OCI-LY3 (cell line): ENCODE measurements at regions not wholly inside any gene's neighbourhood (a gene's known extent, or its start where the extent isn't known, plus 50 kb on each side); places are given as distances from the start of the nearest gene placed in this dataset.

Source experiments
- H2AFZ ChIP-seq: fragments of 200-600, 300-600 bp; shearing (Covaris generic); 2 replicates; pipeline ENCODE4 v1.6.0; 2014; ENCODE audit warnings: antibody characterized with exemption, low read depth, low read length
- H3K27ac ChIP-seq: fragments of 200-600, 300-600 bp; sonication (generic); 2 replicates; pipeline ENCODE4 v1.5.1; 2014; ENCODE audit warnings: mild to moderate bottlenecking, low read length, moderate library complexity, mixed read lengths
- H3K27me3 ChIP-seq: fragments of 200-600, 300-600 bp; sonication (generic); 2 replicates; pipeline ENCODE4 v1.6.1; 2014; ENCODE audit warnings: low read depth, low read length, mixed read lengths
- H3K36me3 ChIP-seq: fragments of 200-600, 300-600 bp; sonication (generic); replicated peaks from 2 replicates; pipeline ENCODE3; 2014; ENCODE audit warnings: low read depth, low read length, mixed read lengths
- H3K4me1 ChIP-seq: fragments of 300-600, 200-600 bp; sonication (generic); 2 replicates; pipeline ENCODE4 v1.6.1; 2014; ENCODE audit warnings: low read length, mixed read lengths
- H3K4me2 ChIP-seq: fragments of 200-600, 300-600 bp; sonication (generic); 2 replicates; pipeline ENCODE4 v1.6.1; 2014; ENCODE audit warnings: low read length, mixed read lengths
- H3K4me3 ChIP-seq: fragments of 300-600, 200-600 bp; sonication (generic); 2 replicates; pipeline ENCODE4 v1.5.1; 2014; ENCODE audit warnings: antibody characterized with exemption, mild to moderate bottlenecking, low read length, moderate library complexity
- H3K79me2 ChIP-seq: fragments of 300-600, 200-600 bp; shearing (Covaris generic); 2 replicates; pipeline ENCODE4 v1.6.1; 2014; ENCODE audit warnings: mild to moderate bottlenecking, low read length, mixed read lengths
- H3K9ac ChIP-seq: fragments of 300-600, 200-600 bp; shearing (Covaris generic); 2 replicates; pipeline ENCODE4 v1.6.0; 2014; ENCODE audit warnings: mild to moderate bottlenecking, low read length, moderate library complexity
- H3K9me3 ChIP-seq: fragments of 200-600, 300-600 bp; shearing (Covaris generic); 2 replicates; pipeline ENCODE4 v1.6.1; 2014; ENCODE audit warnings: low read length, mixed read lengths; ENCODE audit not compliant: insufficient read depth
- H4K20me1 ChIP-seq: fragments of 200-600, 300-600 bp; sonication (generic); 2 replicates; pipeline ENCODE4 v1.6.1; 2016; ENCODE audit warnings: low read length, mixed read lengths; ENCODE audit not compliant: insufficient read depth
- EZH2phosphoT487 ChIP-seq: fragments of 200-600 bp; shearing (Covaris generic); IDR thresholded peaks from 2 replicates; pipeline ENCODE4 v1.6.1; 2018; ENCODE audit warnings: antibody characterized with exemption, mixed run types, low read depth
- TF ChIP-seq, protein P1 (sequence below): fragments of 200-600, 300-600 bp; sonication (generic); IDR thresholded peaks from 2 replicates; pipeline ENCODE4 v1.5.1; 2014; ENCODE audit warnings: antibody characterized with exemption, low read length, low read depth

GRCh38 chr1:166457700-166458099, 290.9 kb upstream of the FAM78B start:
- H3K9ac ChIP-seq = no peak overlapping the region
- H3K79me2 ChIP-seq = no peaks in the 10 kb centered on the region
- no peaks in the 10 kb centered on the region for H3K36me3 ChIP-seq
- H3K27me3 ChIP-seq = 0 out of 2 replicates have a peak, but pooled peaks cover 2% of the 10 kb centered on the region
- no peaks in the 10 kb centered on the region for H3K4me1 ChIP-seq
- no peak overlapping the region for H3K27ac ChIP-seq
- H3K9me3 ChIP-seq = no peaks in the 10 kb centered on the region
- TF ChIP-seq, protein P1, sequence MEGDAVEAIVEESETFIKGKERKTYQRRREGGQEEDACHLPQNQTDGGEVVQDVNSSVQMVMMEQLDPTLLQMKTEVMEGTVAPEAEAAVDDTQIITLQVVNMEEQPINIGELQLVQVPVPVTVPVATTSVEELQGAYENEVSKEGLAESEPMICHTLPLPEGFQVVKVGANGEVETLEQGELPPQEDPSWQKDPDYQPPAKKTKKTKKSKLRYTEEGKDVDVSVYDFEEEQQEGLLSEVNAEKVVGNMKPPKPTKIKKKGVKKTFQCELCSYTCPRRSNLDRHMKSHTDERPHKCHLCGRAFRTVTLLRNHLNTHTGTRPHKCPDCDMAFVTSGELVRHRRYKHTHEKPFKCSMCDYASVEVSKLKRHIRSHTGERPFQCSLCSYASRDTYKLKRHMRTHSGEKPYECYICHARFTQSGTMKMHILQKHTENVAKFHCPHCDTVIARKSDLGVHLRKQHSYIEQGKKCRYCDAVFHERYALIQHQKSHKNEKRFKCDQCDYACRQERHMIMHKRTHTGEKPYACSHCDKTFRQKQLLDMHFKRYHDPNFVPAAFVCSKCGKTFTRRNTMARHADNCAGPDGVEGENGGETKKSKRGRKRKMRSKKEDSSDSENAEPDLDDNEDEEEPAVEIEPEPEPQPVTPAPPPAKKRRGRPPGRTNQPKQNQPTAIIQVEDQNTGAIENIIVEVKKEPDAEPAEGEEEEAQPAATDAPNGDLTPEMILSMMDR = no peak
- no peak for TF ChIP-seq EZH2phosphoT487
- no peaks in the 10 kb centered on the region for H4K20me1 ChIP-seq
- H3K4me3 ChIP-seq = no peak overlapping the region
- H3K4me2 ChIP-seq = no peak overlapping the region
- no peak overlapping the region for H2AFZ ChIP-seq

GRCh38 chr1:166464333-166464732, 297.5 kb upstream of the FAM78B start:
- H3K36me3 ChIP-seq = no peaks in the 10 kb centered on the region
- no peak overlapping the region for H3K4me3 ChIP-seq
- H3K27me3 ChIP-seq = no peaks in the 10 kb centered on the region; the same call in 1 of the 2 replicates
- H3K4me1 ChIP-seq = no peaks in the 10 kb centered on the region
- no peak overlapping the region for H3K4me2 ChIP-seq
- no peak for TF ChIP-seq EZH2phosphoT487
- TF ChIP-seq, protein P1 = no peak
- no peak overlapping the region for H3K27ac ChIP-seq
- no peaks in the 10 kb centered on the region for H3K79me2 ChIP-seq
- no peaks in the 10 kb centered on the region for H3K9me3 ChIP-seq
- no peaks in the 10 kb centered on the region for H4K20me1 ChIP-seq
- no peak overlapping the region for H2AFZ ChIP-seq
- H3K9ac ChIP-seq = no peak overlapping the region

DNA sequence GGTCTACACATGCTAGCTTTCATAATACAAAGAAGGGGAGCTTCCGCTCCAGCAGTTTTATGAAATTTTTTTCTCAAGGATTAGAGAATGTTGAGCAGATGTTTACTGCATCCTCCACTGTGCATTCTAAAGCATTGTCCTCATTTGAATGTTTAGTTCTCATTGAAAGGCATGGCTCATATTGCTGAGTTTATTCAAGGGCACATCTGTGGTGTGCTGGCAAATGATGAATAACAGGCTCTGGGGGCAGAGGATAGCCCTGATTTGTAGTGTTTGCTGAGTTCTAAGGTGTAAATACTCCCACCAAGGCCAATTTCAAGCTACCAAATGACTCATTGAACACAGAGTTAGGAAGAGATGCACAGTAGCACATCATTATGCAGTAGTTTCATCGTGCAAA, 303.2 kb upstream of the FAM78B start:
- H3K4me1 ChIP-seq = 0 out of 2 replicates have a peak, but pooled peaks cover 3% of the 10 kb centered on the region
- H3K9me3 ChIP-seq = no peaks in the 10 kb centered on the region
- no peak overlapping the region for H3K4me3 ChIP-seq
- no peak overlapping the region for H2AFZ ChIP-seq
- no peak overlapping the region for H3K27ac ChIP-seq
- H3K27me3 ChIP-seq = peaks cover 16% of the 10 kb centered on the region
- no peaks in the 10 kb centered on the region for H4K20me1 ChIP-seq
- H3K36me3 ChIP-seq = no peaks in the 10 kb centered on the region
- no peaks in the 10 kb centered on the region for H3K79me2 ChIP-seq
- no peak overlapping the region for H3K9ac ChIP-seq
- TF ChIP-seq, protein P1 = no peak
- no peak for TF ChIP-seq EZH2phosphoT487
- H3K4me2 ChIP-seq = no peak overlapping the region

GRCh38 chr1:166470441-166470840, 303.6 kb upstream of the FAM78B start:
- Histone ChIP-seq H3K4me3 (no peak overlapping the region), H3K4me1 (0 out of 2 replicates have a peak, but pooled peaks cover 3% of the 10 kb centered on the region), H3K9me3 (no peaks in the 10 kb centered on the region), H3K79me2 (no peaks in the 10 kb centered on the region), H3K4me2 (no peak overlapping the region), H4K20me1 (no peaks in the 10 kb centered on the region), H3K9ac (no peak overlapping the region), H3K27ac (no peak overlapping the region), H2AFZ (no peak overlapping the region), H3K36me3 (no peaks in the 10 kb centered on the region), H3K27me3 (peaks cover 16% of the 10 kb centered on the region)
- no peak for TF ChIP-seq EZH2phosphoT487
- TF ChIP-seq, protein P1 = no peak
